ENCODE measurements at regions not wholly inside any gene's neighbourhood (a gene's known extent, or its start where the extent isn't known, plus 50 kb on each side); places are given as distances from the start of the nearest gene placed in this dataset.

DNA sequence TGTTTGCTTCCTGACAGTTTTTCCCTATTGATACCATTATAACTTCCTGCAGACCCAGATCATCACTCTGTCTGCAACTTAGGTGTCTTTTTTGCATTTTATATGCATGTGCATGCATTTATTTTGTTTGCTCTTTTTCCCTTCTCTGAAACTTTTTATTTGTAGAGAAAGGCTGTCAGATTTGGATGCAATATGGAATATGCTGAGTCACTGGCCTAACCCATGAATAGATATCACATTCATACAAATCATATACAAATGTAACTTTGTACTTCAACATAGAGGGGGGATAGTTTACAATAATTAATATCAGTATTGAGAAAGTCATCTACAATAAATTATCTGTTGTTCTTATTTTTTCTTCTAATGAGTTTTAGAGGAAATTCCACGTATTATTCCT is 1465.0 kb downstream of the EFNB2 start:
- no peak for DNase-seq

DNA sequence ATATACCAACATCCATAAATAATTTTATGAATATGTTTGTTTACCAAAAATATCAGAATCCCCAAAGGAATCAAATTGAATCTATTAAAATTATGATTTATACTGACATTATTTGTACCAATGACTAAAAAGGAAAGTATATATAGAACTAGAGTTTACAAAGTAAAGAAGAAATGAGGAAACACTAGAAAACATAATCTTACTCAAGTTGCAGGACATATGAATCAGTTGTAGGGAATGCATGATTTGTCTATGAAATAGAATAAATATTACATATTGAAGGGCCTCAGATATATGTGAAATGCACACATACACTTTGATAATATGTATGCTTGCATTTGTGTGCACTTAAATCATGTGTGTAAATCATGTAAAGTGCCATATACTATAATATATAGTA is 1466.4 kb downstream of the EFNB2 start:
- DNase-seq = no peak

DNA sequence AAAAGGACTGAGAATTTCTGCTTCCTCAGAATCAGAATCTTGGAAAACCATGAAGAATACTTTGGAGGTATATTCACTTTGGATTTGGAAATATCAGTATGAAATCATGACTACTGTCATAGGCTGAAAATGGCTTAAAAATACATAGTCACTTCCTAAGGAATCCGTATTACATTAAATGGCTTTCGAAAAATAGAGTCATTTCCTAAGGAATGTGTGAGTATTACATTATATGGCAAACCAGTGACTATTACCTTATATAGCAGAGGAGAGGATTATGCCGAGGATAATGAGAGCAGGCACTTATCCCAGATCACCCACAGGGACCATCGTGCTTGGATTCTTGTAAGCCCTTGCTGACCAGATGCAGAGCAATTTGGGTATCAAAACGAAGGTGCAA is 1471.8 kb downstream of the EFNB2 start:
- DNase-seq = no peak

DNA sequence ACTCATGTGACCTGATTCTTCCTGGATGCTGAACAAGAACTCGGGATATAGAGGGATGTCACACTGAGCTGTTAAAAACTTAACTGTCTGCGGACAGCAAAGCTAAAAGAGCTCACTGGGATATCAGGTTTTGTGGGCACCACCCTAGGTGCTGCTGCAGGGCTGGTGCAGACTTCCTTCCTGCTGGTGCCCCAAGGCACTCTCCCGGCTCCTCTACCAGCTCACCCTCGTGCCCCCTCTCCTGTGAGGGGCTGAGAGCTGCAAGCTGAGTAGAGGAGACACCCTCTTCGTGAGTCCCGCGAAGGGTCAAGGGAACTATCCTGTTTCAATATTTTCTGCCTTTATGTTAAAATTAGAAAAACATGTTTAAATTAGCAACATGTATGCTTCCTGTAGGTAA is 1475.7 kb downstream of the EFNB2 start:
- DNase-seq = no peak

DNA sequence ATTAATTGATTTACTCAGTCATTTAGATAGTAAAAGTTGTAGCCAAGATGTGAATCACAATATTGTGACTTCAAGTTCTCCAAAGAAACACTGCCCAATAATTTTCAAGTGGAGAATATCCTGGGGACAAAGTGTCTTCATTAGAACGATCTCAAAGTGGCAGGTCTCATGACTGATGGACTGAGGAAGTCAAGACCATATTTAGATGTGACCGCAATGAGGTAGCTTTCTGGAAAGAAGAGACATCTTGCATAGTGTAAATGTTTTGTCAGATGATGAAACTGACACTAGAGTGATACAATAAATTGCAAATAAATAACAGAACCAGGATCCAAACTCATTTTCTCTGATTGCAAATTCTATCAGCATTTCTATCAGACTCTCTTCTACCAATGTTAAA is 1476.9 kb downstream of the EFNB2 start:
- DNase-seq = no peak

DNA sequence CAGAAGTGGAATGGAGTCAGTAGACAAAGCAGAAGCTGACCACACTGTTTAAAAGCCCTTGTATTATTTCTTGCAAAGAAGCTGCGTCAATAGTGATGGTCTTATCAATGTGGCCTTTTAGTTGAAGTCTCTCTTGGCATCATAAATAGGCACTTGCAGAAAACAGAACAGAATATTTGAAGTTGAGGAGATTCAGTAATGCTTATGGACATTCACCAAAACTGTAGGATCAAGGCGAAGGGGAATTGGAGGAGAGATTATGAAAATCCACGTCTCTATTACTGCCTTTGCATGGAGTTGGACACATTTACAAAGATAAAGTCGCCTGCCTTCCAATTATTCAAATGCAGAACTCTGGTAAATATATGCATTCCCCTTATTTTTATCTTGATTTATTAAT is 1482.8 kb downstream of the EFNB2 start:
- no peak for DNase-seq

DNA sequence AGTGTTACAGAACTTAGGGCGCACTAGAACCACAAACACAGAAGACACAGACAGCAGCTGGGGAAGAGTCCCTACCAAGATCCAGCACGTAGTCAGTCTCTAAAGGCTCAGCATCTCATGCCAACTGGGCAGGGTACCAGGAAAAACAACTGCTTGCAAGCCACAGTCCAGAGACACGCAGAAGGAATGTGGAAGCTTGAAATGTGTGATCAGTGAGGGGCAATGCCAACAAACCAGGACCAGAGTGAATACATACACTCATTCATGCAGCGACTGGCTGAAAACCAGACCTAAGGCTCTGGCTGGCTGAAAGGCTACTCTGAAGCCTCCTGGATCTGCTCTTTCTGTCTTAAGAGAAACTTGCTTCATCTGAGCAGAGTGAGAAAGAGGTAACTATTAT is 1484.8 kb downstream of the EFNB2 start:
- DNase-seq = no peak

DNA sequence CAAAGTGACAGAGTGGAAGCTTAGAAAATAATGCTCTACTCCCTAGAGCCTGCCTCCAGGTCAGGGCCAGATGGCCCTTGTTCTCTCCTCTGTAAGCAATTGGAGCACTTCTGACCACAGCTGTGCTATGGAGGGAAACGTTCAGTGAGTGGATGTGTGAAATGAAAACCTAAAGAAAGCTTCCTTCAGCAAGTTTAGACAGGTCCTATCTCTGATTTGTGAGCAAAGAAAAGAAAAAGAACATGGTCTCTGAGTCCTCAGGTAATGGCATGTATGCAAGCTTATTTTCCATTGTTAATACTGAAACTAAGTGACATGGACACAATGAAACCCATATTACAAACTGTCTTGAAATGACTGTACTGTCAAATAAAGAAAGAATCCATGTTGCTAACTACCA is 1486.8 kb downstream of the EFNB2 start:
- no peak for DNase-seq

DNA sequence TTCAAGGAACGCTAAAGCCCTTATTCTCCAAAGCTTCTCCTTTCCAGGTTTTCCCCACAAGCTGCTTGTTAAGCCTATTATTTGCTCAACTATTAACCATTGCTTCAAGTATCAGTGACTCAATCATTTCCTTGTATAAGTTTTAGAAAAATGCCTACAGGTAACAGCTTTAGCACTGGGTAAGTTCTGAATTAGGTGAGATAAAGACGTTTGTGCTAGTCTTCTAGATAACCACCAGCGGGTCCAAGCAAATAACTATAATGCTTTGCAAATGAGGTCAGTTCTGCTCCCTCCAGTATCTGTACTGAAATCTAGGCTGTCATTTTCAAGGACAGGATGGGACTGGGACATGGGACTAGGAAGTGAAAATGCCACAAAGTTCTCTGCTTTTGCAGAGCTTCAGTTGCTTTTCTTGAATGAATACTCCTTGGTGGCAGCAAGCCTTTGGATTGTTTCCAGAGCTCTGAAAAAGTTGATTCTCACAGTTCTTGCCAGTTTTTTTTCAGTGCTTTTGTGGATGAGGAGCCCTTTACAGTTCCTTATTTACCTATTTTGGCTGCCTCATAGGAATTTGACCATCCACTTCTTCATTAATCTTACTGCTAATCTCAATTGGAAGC is 1487.7 kb downstream of the EFNB2 start:
- DNase-seq = no peak

DNA sequence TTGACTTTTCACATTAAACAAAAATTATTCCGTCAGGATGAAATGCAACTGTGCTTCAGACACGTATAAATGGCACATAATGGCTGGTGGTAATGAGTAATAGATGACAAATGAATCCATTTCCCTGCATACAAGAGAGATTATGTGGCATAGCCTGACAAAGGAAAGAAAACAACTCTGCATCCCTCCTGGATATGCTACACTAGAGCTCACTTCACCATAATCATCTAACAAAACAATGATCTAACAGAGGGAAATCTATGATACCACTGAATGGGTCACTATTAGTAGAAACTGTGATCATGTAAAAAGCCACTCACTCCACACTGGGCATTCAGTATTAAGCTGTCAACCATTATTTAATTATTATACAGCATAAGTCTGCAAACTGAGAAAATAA is 1498.4 kb downstream of the EFNB2 start:
- no peak for DNase-seq

DNA sequence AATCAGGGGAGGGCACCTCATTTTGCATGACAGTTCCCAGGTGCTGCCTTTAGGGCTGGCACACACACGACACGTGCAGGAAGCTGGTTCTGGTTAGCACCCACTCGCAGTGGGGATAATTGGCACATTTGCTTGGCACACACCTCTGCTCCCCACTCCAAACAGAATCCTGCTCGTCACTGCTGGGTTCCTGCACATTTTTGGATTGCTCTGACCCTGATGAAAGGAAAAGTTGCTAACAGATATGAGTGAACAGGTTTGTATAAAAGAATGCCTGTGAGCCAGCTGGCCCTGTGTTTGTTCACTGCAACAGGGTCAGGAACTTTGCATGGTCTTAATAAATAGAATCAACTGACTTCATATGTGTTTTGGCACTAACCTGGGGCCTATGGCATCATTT is 1500.4 kb downstream of the EFNB2 start:
- no peak for DNase-seq

DNA sequence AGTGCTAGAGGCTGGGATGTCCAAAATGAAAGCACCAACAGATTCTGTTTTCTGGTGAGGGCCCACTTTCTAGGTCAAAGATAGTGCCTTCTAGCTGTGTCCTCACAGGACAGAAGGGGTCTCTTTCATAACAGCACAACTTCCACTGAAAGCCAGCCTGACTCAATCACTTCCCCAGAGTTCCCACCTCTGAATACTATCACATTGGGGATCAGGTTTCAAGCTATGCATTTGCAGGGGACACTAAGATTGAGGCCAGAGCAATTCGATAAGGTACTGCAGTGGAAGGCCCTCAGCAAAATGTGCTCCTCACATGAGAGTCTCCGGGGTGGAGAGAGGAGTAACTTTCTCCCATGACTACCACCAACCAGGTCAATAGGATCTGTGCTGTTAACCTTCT is 1501.5 kb downstream of the EFNB2 start:
- DNase-seq = no peak

DNA sequence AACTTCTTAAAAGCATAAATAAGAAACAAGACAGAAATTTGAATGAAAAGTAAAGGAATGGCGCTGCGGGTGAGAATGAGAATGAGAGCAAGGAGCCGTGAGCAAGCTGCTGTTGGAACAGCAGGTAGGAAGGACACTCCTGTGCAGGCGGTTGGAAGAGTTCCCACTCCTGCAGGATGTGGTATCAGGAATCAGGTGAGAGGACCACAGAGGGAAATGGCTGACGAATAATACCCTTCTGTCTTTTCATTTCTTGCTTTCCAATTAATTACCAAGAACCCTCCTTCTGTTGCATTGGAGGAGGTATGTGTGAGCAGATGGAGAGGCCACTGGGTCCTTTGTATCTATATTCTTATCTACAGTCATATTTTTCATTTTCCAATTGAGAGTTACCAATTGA is 1504.2 kb downstream of the EFNB2 start:
- no peak for DNase-seq

DNA sequence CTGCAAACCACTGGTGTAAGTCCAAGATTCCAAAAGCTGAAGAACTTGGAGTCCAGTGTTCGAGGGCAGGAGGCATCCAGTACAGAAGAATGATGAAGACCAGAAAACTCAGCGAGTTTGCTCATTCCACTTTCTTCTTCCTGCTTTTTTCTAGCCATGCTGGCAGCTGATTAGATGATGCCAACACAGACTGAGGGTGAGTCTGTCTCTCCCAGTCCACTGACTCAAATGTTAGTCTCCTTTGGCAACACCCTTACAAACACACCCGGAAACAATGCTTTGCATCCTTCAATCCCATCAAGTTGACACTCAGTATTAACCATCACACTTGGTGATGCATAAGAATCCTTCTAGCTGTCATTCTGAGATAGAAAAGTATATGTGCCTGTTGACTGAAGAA is 1504.6 kb downstream of the EFNB2 start:
- no peak for DNase-seq

DNA sequence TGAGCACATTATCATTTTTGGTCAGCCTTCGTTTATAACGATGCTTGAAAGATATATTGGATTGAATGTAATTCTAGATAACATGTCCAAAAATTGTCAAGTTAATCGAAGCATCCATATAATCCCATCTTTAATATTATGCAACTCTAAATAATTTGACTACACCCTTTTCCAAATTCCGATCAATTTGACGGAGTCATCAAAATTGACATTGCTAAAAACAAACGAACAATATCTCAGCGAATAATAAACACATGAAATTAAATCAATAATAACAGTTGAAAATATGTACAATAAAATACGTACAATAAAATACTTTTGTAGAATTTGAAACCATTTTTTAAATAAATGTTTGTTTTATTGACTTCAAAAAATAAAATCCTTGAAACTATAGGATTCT is 1516.4 kb downstream of the EFNB2 start:
- DNase-seq = no peak

DNA sequence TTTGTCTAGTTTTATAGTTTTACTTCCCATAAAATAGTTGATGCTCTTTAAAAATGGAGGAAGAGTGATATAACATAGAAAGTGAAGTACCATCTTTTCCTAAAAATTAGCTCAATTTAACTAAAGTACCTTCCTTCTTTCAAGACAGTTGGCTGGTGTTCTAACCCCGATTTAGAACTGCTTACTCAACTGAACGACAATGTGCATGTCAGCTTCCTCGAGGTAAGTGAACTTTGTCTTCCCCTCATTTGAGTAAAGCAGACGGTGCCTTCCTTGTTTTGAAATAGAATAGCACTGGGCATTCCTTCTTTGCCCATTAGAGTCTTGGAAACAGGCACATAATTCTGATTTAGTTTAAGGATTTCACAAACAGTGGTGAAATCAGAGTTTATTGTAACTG is 1519.2 kb downstream of the EFNB2 start:
- DNase-seq = no peak

DNA sequence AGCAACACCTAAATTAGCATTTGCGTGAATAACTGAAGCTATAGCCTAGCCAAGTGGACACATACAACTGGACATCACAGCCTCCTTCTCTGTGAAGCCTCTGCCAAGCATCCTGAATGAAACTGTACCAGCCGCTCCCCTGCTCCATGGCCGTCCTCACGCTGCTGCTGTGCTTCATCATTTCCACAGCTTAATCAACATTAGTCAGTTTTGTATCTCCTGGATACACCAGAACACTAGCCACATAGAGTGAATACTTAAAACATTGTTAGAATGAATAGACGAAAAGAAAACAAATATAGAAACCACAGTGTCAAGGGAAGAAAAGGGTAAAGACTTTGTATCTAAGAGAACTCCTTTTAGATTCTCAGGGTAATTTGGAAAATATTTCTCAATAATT is 1526.9 kb downstream of the EFNB2 start:
- no peak for DNase-seq

DNA sequence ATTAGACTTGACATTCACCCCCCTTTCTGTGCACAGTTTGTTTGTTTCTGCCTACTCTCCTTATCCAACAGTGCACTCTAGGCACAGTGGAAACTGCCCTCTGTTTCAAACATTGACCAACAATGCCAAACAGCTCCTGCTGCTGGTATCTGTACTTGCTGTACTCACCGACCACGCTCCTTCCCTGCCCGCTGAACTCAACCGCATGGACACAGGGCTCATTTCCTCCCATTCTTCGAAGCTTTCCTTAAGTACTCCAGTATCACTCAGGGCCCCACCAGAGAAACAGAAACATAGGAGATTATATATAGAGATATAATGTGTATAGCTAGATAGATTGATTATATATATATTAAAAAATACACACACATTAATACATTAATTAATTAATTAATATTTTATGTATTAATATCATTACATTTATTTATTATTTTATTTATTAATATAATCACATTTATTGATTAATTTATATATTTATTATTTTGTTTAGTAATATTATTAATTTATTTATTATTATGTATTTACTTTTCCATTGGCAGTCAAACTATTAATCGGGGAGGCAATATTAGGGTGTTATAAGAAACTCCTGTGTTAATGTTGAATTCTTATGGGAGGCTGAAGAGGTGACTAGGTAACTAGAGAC is 1528.2 kb downstream of the EFNB2 start:
- DNase-seq = no peak

DNA sequence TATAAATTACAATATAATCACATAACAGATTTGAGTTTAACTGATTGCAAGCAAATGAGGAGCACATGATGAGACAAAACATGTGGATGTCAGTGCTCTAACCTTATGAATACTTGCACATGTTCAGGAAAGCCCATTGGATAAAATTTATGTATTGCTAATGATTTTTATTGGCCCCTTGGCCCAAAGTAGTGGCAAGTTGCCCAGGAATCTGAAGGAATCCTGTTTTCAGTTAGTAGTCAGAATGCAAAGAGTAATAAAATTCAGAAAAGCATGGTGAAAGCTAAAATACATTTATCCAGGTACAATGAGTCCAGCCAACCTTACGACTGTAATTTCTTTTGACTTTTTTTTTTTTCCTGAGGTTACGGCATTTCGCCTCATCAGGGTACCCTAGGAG is 1539.4 kb downstream of the EFNB2 start:
- DNase-seq = no peak

DNA sequence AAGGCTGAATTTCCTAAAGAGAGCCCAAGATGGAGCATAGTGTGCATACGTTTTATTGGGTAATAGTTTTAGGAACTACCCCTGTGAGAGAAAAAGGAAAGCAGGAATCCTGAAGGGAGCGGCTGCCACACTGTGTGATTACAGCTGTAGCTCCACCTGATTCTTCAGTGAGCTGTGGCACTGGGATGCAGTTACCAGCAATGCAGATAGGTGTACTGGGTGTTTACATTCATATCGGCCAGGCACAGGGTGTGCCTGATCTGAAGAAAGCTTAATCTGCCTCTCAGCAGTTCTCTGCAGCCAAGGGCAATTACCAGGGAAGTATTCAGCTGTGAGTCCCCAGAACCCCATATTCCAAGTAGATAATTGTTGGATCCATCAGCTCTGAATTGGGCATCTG is 1541.8 kb downstream of the EFNB2 start:
- no peak for DNase-seq

DNA sequence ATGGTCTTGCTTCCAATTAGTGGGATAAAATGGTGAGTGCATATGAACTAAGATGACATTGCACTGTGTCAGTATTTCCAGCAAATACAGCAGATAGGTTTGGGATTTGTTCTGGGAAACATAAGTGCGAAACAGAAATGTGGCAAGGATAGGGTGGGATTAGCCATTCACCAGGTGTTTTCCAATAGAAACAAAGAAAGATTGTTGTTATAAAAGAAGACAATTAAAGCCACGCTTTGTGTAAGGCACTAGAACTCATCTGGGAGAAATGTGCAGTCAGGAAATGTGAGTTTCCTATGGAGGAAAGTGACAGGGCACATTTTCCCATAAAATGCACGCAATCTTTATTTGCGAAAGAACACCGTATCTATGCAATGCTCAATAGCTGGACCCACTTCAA is 1547.8 kb downstream of the EFNB2 start:
- DNase-seq = no peak

DNA sequence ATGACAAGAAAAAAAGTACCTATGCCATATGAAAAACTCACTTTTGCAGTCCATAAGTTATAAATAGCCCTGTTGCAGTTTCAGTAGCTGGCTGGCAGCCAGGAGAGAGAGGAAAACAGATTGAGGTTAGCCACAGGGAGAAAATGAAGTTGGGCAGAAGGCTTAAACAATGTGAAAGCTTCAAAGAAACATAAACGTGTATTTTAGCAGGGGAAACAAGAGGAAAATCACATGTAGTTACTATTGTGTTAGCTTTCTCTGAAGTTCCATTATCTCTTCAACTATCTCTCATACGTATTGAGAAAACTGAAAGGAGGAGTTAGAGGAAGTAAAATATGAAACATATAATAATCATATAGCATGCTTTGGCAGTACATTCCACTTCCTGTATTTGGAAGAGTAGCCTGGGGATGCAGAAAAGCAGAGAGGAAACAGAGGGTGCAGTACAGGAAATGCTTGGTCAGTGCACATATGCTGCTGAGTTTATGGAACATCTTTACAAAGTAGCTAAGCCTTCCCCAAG is 1551.1 kb downstream of the EFNB2 start:
- peak in 5 of 6 experiments; percentile 0 to 52 (median 41) for DNase-seq

DNA sequence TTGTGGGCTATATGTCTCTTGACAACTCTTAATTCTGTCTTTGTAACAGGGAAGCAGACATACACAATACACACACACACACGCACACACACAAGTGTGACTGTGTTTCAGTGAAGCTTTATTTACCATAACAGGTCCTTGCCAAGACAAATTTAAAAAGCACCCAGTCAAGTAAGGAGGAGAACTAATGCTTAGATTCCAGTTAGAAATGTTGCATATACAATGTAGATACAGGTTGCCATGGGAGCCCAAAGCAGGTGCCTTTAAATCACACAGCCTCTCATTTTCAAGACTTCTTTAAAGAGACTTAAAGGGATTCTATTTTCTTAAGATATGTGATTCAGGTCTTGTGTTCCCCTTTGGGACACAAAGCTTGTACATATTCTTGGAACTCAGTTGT is 1551.9 kb downstream of the EFNB2 start:
- DNase-seq = no peak

DNA sequence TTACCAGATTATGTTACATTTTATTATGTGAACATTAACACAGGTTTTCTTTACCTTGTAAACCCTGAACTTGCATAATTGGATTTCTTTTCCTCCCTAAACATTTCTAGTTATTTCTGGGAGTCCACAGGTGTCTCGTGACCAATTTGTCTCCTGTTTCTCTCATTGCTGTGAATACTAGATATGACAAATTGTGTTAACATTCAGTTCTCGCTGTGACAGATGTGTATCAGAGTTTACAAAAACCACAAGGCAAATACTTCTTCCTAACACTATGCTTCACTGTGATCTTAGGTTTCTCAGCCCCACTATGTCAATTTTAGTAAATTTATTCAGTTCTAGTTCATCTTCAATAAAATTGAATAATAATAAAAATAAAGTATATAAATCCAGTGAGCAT is 1554.9 kb downstream of the EFNB2 start:
- no peak for DNase-seq

All from stimulated activated naive CD4-positive, alpha-beta T cell (primary cell).